Peyer's patch (tissue), 4 donors: ENCODE measurements at regions not wholly inside any gene's neighbourhood (a gene's known extent, or its start where the extent isn't known, plus 50 kb on each side); places are given as distances from the start of the nearest gene placed in this dataset.

Experiments
- POLR2A ChIP-seq, 2 donors: fragments of 450-650 bp; IDR thresholded peaks; one replicate each; pipeline ENCODE4 v1.5.1; 2017; ENCODE audit warnings: antibody characterized with exemption in 2 of 2, mild to moderate bottlenecking in 2 of 2, moderate library complexity in 2 of 2
- TF ChIP-seq, protein P1 (sequence below), 6 experiments: fragments of 450-650 bp in 4 of 6; fragments of 200-600 bp in 2 of 6; sonication (generic) in 1 of 6; IDR thresholded peaks; one replicate each; pipeline ENCODE4 v1.5.1; 2017 to 2019; ENCODE audit warnings: antibody characterized with exemption in 6 of 6, mild to moderate bottlenecking in 3 of 6, moderate library complexity in 1 of 6

DNA sequence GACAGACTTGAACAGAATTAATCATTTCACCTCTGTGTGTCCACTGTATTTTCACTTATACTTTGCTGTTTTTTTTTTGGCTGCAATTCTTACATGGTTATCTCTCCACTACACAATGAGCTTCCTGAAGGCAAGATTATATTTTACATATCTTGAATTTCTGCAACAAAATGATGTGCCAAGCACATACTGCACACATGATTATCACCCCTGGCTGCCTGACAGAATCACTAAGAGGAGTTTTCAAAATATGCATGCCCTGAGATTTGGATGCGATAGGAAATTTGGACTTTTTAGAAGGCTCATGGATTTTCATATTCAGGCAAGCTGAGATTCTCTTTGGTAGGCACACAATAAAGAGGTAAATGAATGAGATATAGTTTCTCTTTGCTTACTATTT is 1162.1 kb upstream of the IGFBP7 start:
- TF ChIP-seq, protein P1, sequence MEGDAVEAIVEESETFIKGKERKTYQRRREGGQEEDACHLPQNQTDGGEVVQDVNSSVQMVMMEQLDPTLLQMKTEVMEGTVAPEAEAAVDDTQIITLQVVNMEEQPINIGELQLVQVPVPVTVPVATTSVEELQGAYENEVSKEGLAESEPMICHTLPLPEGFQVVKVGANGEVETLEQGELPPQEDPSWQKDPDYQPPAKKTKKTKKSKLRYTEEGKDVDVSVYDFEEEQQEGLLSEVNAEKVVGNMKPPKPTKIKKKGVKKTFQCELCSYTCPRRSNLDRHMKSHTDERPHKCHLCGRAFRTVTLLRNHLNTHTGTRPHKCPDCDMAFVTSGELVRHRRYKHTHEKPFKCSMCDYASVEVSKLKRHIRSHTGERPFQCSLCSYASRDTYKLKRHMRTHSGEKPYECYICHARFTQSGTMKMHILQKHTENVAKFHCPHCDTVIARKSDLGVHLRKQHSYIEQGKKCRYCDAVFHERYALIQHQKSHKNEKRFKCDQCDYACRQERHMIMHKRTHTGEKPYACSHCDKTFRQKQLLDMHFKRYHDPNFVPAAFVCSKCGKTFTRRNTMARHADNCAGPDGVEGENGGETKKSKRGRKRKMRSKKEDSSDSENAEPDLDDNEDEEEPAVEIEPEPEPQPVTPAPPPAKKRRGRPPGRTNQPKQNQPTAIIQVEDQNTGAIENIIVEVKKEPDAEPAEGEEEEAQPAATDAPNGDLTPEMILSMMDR (IDR thresholded peaks at IDR 0.05) = no peak
- TF ChIP-seq POLR2A (IDR thresholded peaks at IDR 0.05) = no peak
